Upper lobe of right lung (tissue), 1 donor: ENCODE measurements at regions not wholly inside any gene's neighbourhood (a gene's known extent, or its start where the extent isn't known, plus 50 kb on each side); places are given as distances from the start of the nearest gene placed in this dataset.

Experiments
- ATAC-seq: fragments of 200-7000 bp; cut with Tn5 transposase; one replicate; pipeline ENCODE4 v1.9.1; 2020; ENCODE audit warnings: mild to moderate bottlenecking, moderate library complexity
- DNase-seq: peaks from one replicate; pipeline ENCODE4 v3.0.0-alpha.2; 2020
- H3K27ac ChIP-seq: fragments of 200-600 bp; one replicate; pipeline ENCODE4 v1.8.0; 2022
- H3K27me3 ChIP-seq: fragments of 200-600 bp; one replicate; pipeline ENCODE4 v1.8.0; 2022; ENCODE audit warnings: mild to moderate bottlenecking
- H3K36me3 ChIP-seq: fragments of 200-600 bp; one replicate; pipeline ENCODE4 v1.8.0; 2022
- H3K4me1 ChIP-seq: fragments of 200-600 bp; one replicate; pipeline ENCODE4 v1.8.0; 2022
- H3K4me3 ChIP-seq: fragments of 200-600 bp; one replicate; pipeline ENCODE4 v1.8.0; 2022; ENCODE audit warnings: mild to moderate bottlenecking
- H3K9me3 ChIP-seq: fragments of 200-600 bp; one replicate; pipeline ENCODE4 v1.8.0; 2022
- CTCF ChIP-seq: fragments of 200-600 bp; IDR thresholded peaks from one replicate; pipeline ENCODE4 v1.8.0; 2022; ENCODE audit warnings: antibody characterized with exemption
- intact Hi-C: fragments of 100-400 bp; cut with DNase I; formaldehyde crosslinking; loops from one replicate; pipeline ENCODE4 v1.11.0; 2022
- donor health status: DM: no; HTN: yes; CAD: no; lungs with severe emphysema.

GRCh38 chr7:46775020-46775419 is 806.9 kb downstream of the TNS3 start:
- intact Hi-C loops: no loop called here
- H3K9me3 ChIP-seq: no peaks in the 10 kb centered on the region
- H3K27me3 ChIP-seq: no peaks in the 10 kb centered on the region
- no peak overlapping the region for H3K4me3 ChIP-seq
- TF ChIP-seq CTCF: no peak
- ATAC-seq (no peak), DNase-seq (no peak)
- H3K27ac ChIP-seq: no peak overlapping the region
- H3K36me3 ChIP-seq: no peaks in the 10 kb centered on the region
- no peaks in the 10 kb centered on the region for H3K4me1 ChIP-seq

- Histone ChIP-seq H3K9me3 (no peaks in the 10 kb centered on the region), H3K36me3 (no peaks in the 10 kb centered on the region), H3K27ac (no peak overlapping the region), H3K4me3 (no peak overlapping the region), H3K4me1 (no peaks in the 10 kb centered on the region), H3K27me3 (no peaks in the 10 kb centered on the region)
- no peak for DNase-seq
- TF ChIP-seq CTCF: no peak
- intact Hi-C loops: no loop called here
- ATAC-seq: no peak
Measured at GRCh38 chr7:46774515-46774914, 807.4 kb downstream of the TNS3 start.

- intact Hi-C loops: no loop called here
- ATAC-seq: no peak
Measured at GRCh38 chr7:46772776-46773175, 809.1 kb downstream of the TNS3 start.

GRCh38 chr7:46767071-46767470 is 814.8 kb downstream of the TNS3 start:
- Histone ChIP-seq H3K36me3 (no peaks in the 10 kb centered on the region), H3K4me3 (no peak overlapping the region), H3K4me1 (no peaks in the 10 kb centered on the region), H3K9me3 (no peaks in the 10 kb centered on the region), H3K27me3 (no peaks in the 10 kb centered on the region), H3K27ac (no peak overlapping the region)
- no peak for TF ChIP-seq CTCF
- DNase-seq (no peak), ATAC-seq (no peak)
- intact Hi-C loops: no loop called here

More at GRCh38 chr7:46772776-46773175, 809.1 kb downstream of the TNS3 start:
- H3K36me3 ChIP-seq: no peaks in the 10 kb centered on the region
- DNase-seq: no peak
- TF ChIP-seq CTCF: no peak
- no peaks in the 10 kb centered on the region for H3K27me3 ChIP-seq
- H3K4me3 ChIP-seq: no peak overlapping the region
- no peaks in the 10 kb centered on the region for H3K4me1 ChIP-seq
- no peak overlapping the region for H3K27ac ChIP-seq
- H3K9me3 ChIP-seq: no peaks in the 10 kb centered on the region

- DNase-seq: no peak
Measured at GRCh38 chr7:46764100-46764936, 817.6 kb downstream of the TNS3 start.

More at GRCh38 chr7:46764100-46764936, 817.6 kb downstream of the TNS3 start:
- H3K9me3 ChIP-seq: no peaks in the 10 kb centered on the region
- no peaks in the 10 kb centered on the region for H3K4me1 ChIP-seq
- TF ChIP-seq CTCF: no peak
- ATAC-seq: peak; percentile 55
- intact Hi-C loops: no loop called here
- H3K27ac ChIP-seq: no peak overlapping the region
- no peak overlapping the region for H3K4me3 ChIP-seq
- H3K27me3 ChIP-seq: no peaks in the 10 kb centered on the region
- no peaks in the 10 kb centered on the region for H3K36me3 ChIP-seq
